HepG2 (cell line): ENCODE measurements at regions not wholly inside any gene's neighbourhood (a gene's known extent, or its start where the extent isn't known, plus 50 kb on each side); places are given as distances from the start of the nearest gene placed in this dataset.
"Not testable (repeated sequence)": the region's sequence is repeated elsewhere in the genome, so short reads cannot be mapped to it uniquely, and the experiment has no call there.

Experiments used
- ATAC-seq: fragments of 200-7000 bp; cut with Tn5 transposase; 3 replicates; pipeline ENCODE4 v1.9.1; 2020; ENCODE audit warnings: mild to moderate bottlenecking, moderate library complexity
- BruUV-seq: library from RNA; stranded (reverse); fragments of 400-500 nt; replicated peaks from 2 replicates; lab custom pipeline; 2021; lab: Mats Ljungman, UMichigan
- CTCF ChIA-PET: fragments of 300-600 bp; formaldehyde crosslinking; extraction: SDS; loops from one replicate; lab custom pipeline; 2021; ENCODE audit warnings: low total read pairs, inconsistent platforms, low intra/inter-chr PET ratio; lab: Yijun Ruan, JAX
- POLR2A ChIA-PET: fragments of 350-600 bp; sonication (Branson Sonifier 250); formaldehyde crosslinking; loops from one replicate; lab custom pipeline; 2020; ENCODE audit warnings: antibody characterized with exemption, inconsistent platforms; lab: Yijun Ruan, JAX
- DNase-seq: peaks from one replicate; pipeline ENCODE4 v3.0.0-alpha.2; 2015; ENCODE audit warnings: low spot score
- FAIRE-seq: peaks from 3 replicates; lab custom pipeline; 2011; peaks lifted over from hg19 to GRCh38; lab: Jason Lieb, UNC
- H2AFZ ChIP-seq: one replicate; pipeline ENCODE4 v1.6.1; 2011; ENCODE audit warnings: low read length, inconsistent platforms
- H3K27ac ChIP-seq: fragments of 300-600 bp; 3 replicates; pipeline ENCODE4 v1.8.0; 2011; ENCODE audit warnings: mixed run types, mild to moderate bottlenecking, mixed read lengths, low read length, inconsistent platforms; ENCODE audit not compliant: insufficient read depth; ENCODE audit errors: extremely low read length
- H3K27me3 ChIP-seq, 2 experiments: fragments of 200-600 bp in 1 of 2; 2 replicates in 1 of 2; 3 replicates in 1 of 2; pipeline versions ENCODE4 v1.6.0 to v1.8.0; 2011; ENCODE audit warnings: low read length in 2 of 2, mild to moderate bottlenecking in 2 of 2, moderate library complexity in 2 of 2, inconsistent platforms in 1 of 2; ENCODE audit not compliant: insufficient read depth in 2 of 2, control insufficient read depth in 1 of 2
- H3K36me3 ChIP-seq, 2 experiments: fragments of 200-600 bp in 1 of 2; replicated peaks in 1 of 2; 2 replicates in 1 of 2; 3 replicates in 1 of 2; pipeline versions ENCODE4 v1.5.1 to v1.8.0; 2011; ENCODE audit warnings: low read length in 2 of 2, inconsistent platforms in 1 of 2; ENCODE audit not compliant: insufficient read depth in 2 of 2, control insufficient read depth in 1 of 2
- H3K4me1 ChIP-seq: 2 replicates; pipeline ENCODE4 v1.5.1; 2012; ENCODE audit warnings: low read length, inconsistent platforms; ENCODE audit not compliant: insufficient read depth
- H3K4me2 ChIP-seq: 2 replicates; pipeline ENCODE4 v1.6.0; 2011; ENCODE audit warnings: low read depth, low read length, inconsistent platforms
- H3K4me3 ChIP-seq, 3 experiments: fragments of 200-600 bp in 1 of 3; sonication (generic), shearing (Covaris generic) in 1 of 3; replicated peaks in 1 of 3; 2 replicates each; pipeline ENCODE4 v1.5.1; 2011 to 2016; ENCODE audit warnings: low read length in 3 of 3, inconsistent platforms in 2 of 3, low read depth in 2 of 3, mild to moderate bottlenecking in 2 of 3, control low read depth in 1 of 3, mixed read lengths in 1 of 3; ENCODE audit not compliant: insufficient read depth in 1 of 3
- H3K79me2 ChIP-seq: one replicate; pipeline ENCODE4 v1.6.1; 2011; ENCODE audit warnings: low read length, inconsistent platforms; ENCODE audit not compliant: insufficient read depth
- H3K9ac ChIP-seq: 2 replicates; pipeline ENCODE4 v1.6.0; 2011; ENCODE audit warnings: mild to moderate bottlenecking, low read depth, low read length, inconsistent platforms; ENCODE audit not compliant: insufficient read depth
- H3K9me3 ChIP-seq: 2 replicates; pipeline ENCODE4 v1.5.1; 2012; ENCODE audit warnings: mild to moderate bottlenecking, low read length
- H4K20me1 ChIP-seq: 2 replicates; pipeline ENCODE4 v1.6.0; 2011; ENCODE audit warnings: inconsistent platforms, mild to moderate bottlenecking, low read length, moderate library complexity; ENCODE audit not compliant: insufficient read depth
- IKZF1 ChIP-seq: fragments of 450-650 bp; IDR thresholded peaks from 2 replicates; pipeline ENCODE4 v1.7.1; 2016
- SIX1 ChIP-seq: sonication (generic); formaldehyde crosslinking; IDR thresholded peaks from 2 replicates; pipeline ENCODE4 v1.4.0; 2020; ENCODE audit warnings: missing genetic modification reagents, borderline replicate concordance
- ZNF503 ChIP-seq: sonication (generic); formaldehyde crosslinking; IDR thresholded peaks from 2 replicates; pipeline ENCODE4 v1.4.0; 2020; ENCODE audit warnings: missing genetic modification reagents
- WGBS: methylation state at CpG from one replicate; pipeline ENCODE4 v1.1.6; 2017; ENCODE audit warnings: low lambda C conversion rate; 5-methylcytosine and 5-hydroxymethylcytosine counted together
- in situ Hi-C: cut with HindIII; loops from 2 replicates; pipeline ENCODE4 v1.10.0; 2017; ENCODE audit warnings: low pct_unique_long_range_greater_than_20kb; ENCODE audit not compliant: extremely low pct_ligation_motif_present
- intact Hi-C: fragments of 100-400 bp; cut with micrococcal nuclease; formaldehyde crosslinking; loops from one replicate; pipeline ENCODE4 v1.10.0; 2022; ENCODE audit not compliant: unreplicated experiment

GRCh38 chr3:110521019-110521418 is 550.6 kb upstream of the NECTIN3 start (continued):
- TF ChIP-seq ZNF503 (no peak), IKZF1 (no peak), SIX1 (CRISPR knock-in tag) (no peak)

- H4K20me1 ChIP-seq, H3K27ac ChIP-seq, DNase-seq, H3K4me2 ChIP-seq, H3K9me3 ChIP-seq, H3K79me2 ChIP-seq, in situ Hi-C loops, CTCF ChIA-PET, POLR2A ChIA-PET, BruUV-seq, FAIRE-seq, H3K27me3 ChIP-seq, H3K4me3 ChIP-seq, ATAC-seq, H2AFZ ChIP-seq, H3K9ac ChIP-seq, H3K36me3 ChIP-seq, H3K4me1 ChIP-seq, intact Hi-C loops: not testable (repeated sequence)
- 15% methylated on average over 5 of the region's 6 CpGs for WGBS
Measured at GRCh38 chr3:110525558-110526064, 546.0 kb upstream of the NECTIN3 start.
